ENCODE measurements at regions not wholly inside any gene's neighbourhood (a gene's known extent, or its start where the extent isn't known, plus 50 kb on each side); places are given as distances from the start of the nearest gene placed in this dataset.
"Not testable (repeated sequence)": the region's sequence is repeated elsewhere in the genome, so short reads cannot be mapped to it uniquely, and the experiment has no call there.

- DNase-seq = no peak
Observed at GRCh38 chr1:43039228-43040055, 80.8 kb upstream of the SLC2A1 start.

GRCh38 chr1:43038232-43038935 is 79.7 kb upstream of the SLC2A1 start:
- DNase-seq = no peak

- no peak for DNase-seq
Observed at GRCh38 chr1:43037466-43037865, 78.8 kb upstream of the SLC2A1 start.

GRCh38 chr1:43036932-43037331 is 78.3 kb upstream of the SLC2A1 start:
- DNase-seq = no peak

- DNase-seq = no peak
Observed at GRCh38 chr1:43035821-43036741, 77.4 kb upstream of the SLC2A1 start.

- DNase-seq = peak; percentile 10
Observed at GRCh38 chr1:43034778-43035177, 76.1 kb upstream of the SLC2A1 start.

- DNase-seq = no peak
Observed at GRCh38 chr1:43034195-43034658, 75.6 kb upstream of the SLC2A1 start.

GRCh38 chr1:43031316-43032203 is 72.9 kb upstream of the SLC2A1 start:
- DNase-seq = no peak

GRCh38 chr1:43024905-43025304 is 66.2 kb upstream of the SLC2A1 start:
- no peak for DNase-seq

- DNase-seq = no peak
Observed at GRCh38 chr1:43021547-43022474, 63.1 kb upstream of the SLC2A1 start.

GRCh38 chr1:43019226-43019625 is 60.6 kb upstream of the SLC2A1 start:
- DNase-seq = no peak

GRCh38 chr1:43018121-43018520 is 59.5 kb upstream of the SLC2A1 start:
- DNase-seq = no peak

- no peak for DNase-seq
Observed at GRCh38 chr1:43015269-43015668, 56.6 kb upstream of the SLC2A1 start.

- not testable (repeated sequence) for DNase-seq
Observed at GRCh38 chr1:43014579-43014978, 55.9 kb upstream of the SLC2A1 start.

GRCh38 chr1:43011020-43011419 is 52.4 kb upstream of the SLC2A1 start:
- no peak for DNase-seq

- no peak for DNase-seq
Observed at GRCh38 chr1:43009274-43009673, 50.6 kb upstream of the SLC2A1 start.

- no peak for DNase-seq
Observed at GRCh38 chr1:43008115-43009060, 49.7 kb upstream of the SLC2A1 start.
